ENCODE measurements at regions not wholly inside any gene's neighbourhood (a gene's known extent, or its start where the extent isn't known, plus 50 kb on each side); places are given as distances from the start of the nearest gene placed in this dataset.

DNA sequence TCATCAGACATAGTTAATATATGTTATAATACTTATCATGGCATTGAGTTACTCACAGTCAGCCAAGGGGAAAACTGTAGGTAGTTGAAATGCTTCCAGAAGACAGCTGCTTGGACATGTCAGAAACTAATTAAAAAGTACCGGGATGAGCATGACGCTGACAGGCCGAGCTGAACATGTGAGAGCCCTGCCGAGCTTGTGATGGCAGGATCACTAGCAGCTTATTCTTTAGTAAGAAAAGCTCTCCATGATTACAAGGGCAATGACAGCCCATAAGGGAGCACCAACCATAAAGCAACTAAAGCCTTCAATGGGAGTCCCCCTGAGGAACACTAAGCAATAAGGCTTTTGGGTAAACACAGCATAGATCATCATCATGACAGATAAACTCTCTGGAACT lies 435.6 kb downstream of the TLL1 start:
- DNase-seq (ENCODE audit: extremely low read depth, insufficient read length): no peak
- no peak for TF ChIP-seq CTCF (IDR thresholded peaks at IDR 0.05; ENCODE audit: insufficient read depth, low read length, poor library complexity, severe bottlenecking)
- Histone ChIP-seq H3K36me3 (ENCODE audit: control insufficient read depth, insufficient read depth, low read length) (no peaks in the 10 kb centered on the region), H3K4me3 (replicated peaks; ENCODE audit: low read depth, low read length) (no peak overlapping the region), H3K27me3 (replicated peaks; ENCODE audit: control insufficient read depth, insufficient read depth, low read length) (no peaks in the 10 kb centered on the region)

- H3K4me3 ChIP-seq (replicated peaks; ENCODE audit: low read depth, low read length): no peak overlapping the region
- no peak for TF ChIP-seq CTCF (IDR thresholded peaks at IDR 0.05; ENCODE audit: insufficient read depth, low read length, poor library complexity, severe bottlenecking)
- H3K36me3 ChIP-seq (ENCODE audit: control insufficient read depth, insufficient read depth, low read length): no peaks in the 10 kb centered on the region
- H3K27me3 ChIP-seq (replicated peaks; ENCODE audit: control insufficient read depth, insufficient read depth, low read length): no peaks in the 10 kb centered on the region
- no peak for DNase-seq (ENCODE audit: extremely low read depth, insufficient read length)
Observed at GRCh38 chr4:166309286-166309685, 436.2 kb downstream of the TLL1 start.

DNA sequence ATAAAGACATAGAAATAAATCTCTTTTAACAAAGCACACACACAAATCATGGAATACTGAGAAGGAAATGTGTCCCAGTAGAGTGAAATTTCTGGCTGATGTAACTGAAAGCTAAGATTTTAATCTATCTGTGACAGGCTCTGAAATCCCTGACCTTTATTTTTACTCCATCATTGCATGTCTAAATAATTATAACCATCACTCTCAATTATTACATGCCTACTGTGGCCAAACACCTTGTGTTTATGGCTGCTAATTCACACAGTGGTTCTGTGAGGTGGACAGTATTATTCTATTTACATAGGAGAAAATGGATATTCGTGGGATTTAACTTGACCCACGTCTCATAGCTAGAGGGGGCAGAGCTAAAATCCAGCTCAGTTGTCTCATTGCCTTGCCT lies 438.1 kb downstream of the TLL1 start:
- Histone ChIP-seq H3K4me3 (replicated peaks; ENCODE audit: low read depth, low read length) (no peak overlapping the region), H3K36me3 (ENCODE audit: control insufficient read depth, insufficient read depth, low read length) (no peaks in the 10 kb centered on the region), H3K27me3 (replicated peaks; ENCODE audit: control insufficient read depth, insufficient read depth, low read length) (no peaks in the 10 kb centered on the region)
- TF ChIP-seq CTCF (IDR thresholded peaks at IDR 0.05; ENCODE audit: insufficient read depth, low read length, poor library complexity, severe bottlenecking): no peak
- DNase-seq (ENCODE audit: extremely low read depth, insufficient read length): no peak

- no peak overlapping the region for H3K4me3 ChIP-seq (replicated peaks; ENCODE audit: low read depth, low read length)
- DNase-seq (ENCODE audit: extremely low read depth, insufficient read length): no peak
- no peaks in the 10 kb centered on the region for H3K27me3 ChIP-seq (replicated peaks; ENCODE audit: control insufficient read depth, insufficient read depth, low read length)
- no peaks in the 10 kb centered on the region for H3K36me3 ChIP-seq (ENCODE audit: control insufficient read depth, insufficient read depth, low read length)
- TF ChIP-seq CTCF (IDR thresholded peaks at IDR 0.05; ENCODE audit: insufficient read depth, low read length, poor library complexity, severe bottlenecking): no peak
Observed at GRCh38 chr4:166312166-166312565, 439.1 kb downstream of the TLL1 start.

DNA sequence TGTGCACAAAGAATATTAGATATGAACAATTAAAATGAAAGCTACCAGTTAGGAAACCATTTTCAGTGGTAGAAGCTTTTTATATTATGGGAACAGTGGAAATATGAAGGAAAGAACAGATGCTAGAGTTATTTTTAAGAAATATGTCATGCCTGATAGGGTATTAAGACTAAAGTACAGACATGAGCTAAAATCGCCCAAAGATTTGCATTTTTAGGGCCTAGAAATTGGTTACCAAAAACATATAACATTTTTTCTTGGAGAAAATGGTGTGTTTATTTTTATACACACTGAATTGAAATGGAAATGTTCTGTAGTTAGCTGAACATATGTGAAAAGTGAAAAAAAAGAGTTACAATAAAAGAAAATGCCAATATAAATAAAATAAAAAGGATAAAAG lies 441.9 kb downstream of the TLL1 start:
- DNase-seq (ENCODE audit: extremely low read depth, insufficient read length): no peak
- Histone ChIP-seq H3K36me3 (ENCODE audit: control insufficient read depth, insufficient read depth, low read length) (no peaks in the 10 kb centered on the region), H3K27me3 (replicated peaks; ENCODE audit: control insufficient read depth, insufficient read depth, low read length) (no peaks in the 10 kb centered on the region), H3K4me3 (replicated peaks; ENCODE audit: low read depth, low read length) (no peak overlapping the region)
- no peak for TF ChIP-seq CTCF (IDR thresholded peaks at IDR 0.05; ENCODE audit: insufficient read depth, low read length, poor library complexity, severe bottlenecking)

DNA sequence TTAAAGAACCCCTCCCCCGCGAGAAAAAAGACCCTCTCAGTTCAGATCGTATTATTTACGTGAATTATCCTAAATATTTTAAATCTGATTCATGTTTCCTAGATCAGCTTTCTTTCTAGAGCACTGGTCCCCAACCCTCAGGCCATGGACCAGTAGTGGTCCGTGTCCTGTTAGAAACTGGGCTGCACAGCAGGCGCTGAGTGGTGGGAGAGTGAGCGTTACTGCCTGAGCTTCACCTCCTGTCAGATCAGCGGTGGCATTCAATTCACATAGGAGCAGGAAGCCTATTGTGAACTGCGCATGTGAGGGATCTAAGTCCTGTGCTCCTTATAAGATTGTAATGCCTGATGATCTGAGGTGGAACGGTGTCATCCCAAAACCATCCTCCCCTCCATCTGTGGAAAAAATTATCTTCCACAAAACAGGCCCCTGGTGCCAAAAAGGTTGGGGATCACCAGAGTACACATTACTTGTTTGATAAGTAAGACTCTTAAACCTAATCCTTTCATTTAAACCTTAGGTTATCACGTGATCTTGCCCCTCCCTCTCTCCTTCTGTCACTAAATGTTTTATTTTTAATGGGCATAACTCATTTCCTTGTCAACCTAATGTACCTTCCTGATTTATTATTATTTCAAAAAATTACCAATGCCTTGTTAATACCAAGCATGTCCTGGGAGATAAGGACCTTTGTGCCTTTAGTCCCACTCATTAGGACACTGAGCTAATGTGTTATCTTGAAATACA lies 442.9 kb downstream of the TLL1 start:
- Histone ChIP-seq H3K36me3 (ENCODE audit: control insufficient read depth, insufficient read depth, low read length) (no peaks in the 10 kb centered on the region), H3K4me3 (replicated peaks; ENCODE audit: low read depth, low read length) (no peak overlapping the region), H3K27me3 (replicated peaks; ENCODE audit: control insufficient read depth, insufficient read depth, low read length) (no peaks in the 10 kb centered on the region)
- no peak for DNase-seq (ENCODE audit: extremely low read depth, insufficient read length)
- TF ChIP-seq CTCF (IDR thresholded peaks at IDR 0.05; ENCODE audit: insufficient read depth, low read length, poor library complexity, severe bottlenecking): no peak

All from GM06990 (cell line).